MM.1S (cell line): ENCODE measurements at regions not wholly inside any gene's neighbourhood (a gene's known extent, or its start where the extent isn't known, plus 50 kb on each side); places are given as distances from the start of the nearest gene placed in this dataset.

ENCODE experiments used
- DNase-seq: peaks from one replicate; pipeline ENCODE4 v3.0.0-alpha.2; 2015
- H2AFZ ChIP-seq: fragments of 300-600 bp; sonication (generic); 2 replicates; pipeline ENCODE4 v1.6.0; 2016; ENCODE audit warnings: antibody characterized with exemption, low read length
- H3F3A ChIP-seq: fragments of 300-600 bp; sonication (generic); 2 replicates; pipeline ENCODE4 v1.6.1; 2016; ENCODE audit warnings: mild to moderate bottlenecking, antibody characterized with exemption, low read length, moderate library complexity, mixed read lengths; ENCODE audit not compliant: insufficient read depth
- H3K27ac ChIP-seq: fragments of 300-600 bp; sonication (generic); 2 replicates; pipeline ENCODE4 v1.5.1; 2016; ENCODE audit warnings: mild to moderate bottlenecking, low read length
- H3K27me3 ChIP-seq: fragments of 300-600 bp; sonication (generic); replicated peaks from 2 replicates; pipeline ENCODE4 v1.6.0; 2016; ENCODE audit warnings: low read length; ENCODE audit not compliant: insufficient read depth
- H3K36me3 ChIP-seq: fragments of 300-600 bp; sonication (generic); replicated peaks from 2 replicates; pipeline ENCODE4 v1.6.1; 2016; ENCODE audit warnings: mild to moderate bottlenecking, low read length, mixed read lengths; ENCODE audit not compliant: insufficient read depth
- H3K4me1 ChIP-seq: fragments of 300-600 bp; sonication (generic); 2 replicates; pipeline ENCODE4 v1.6.1; 2016; ENCODE audit warnings: low read length, mixed read lengths
- H3K4me2 ChIP-seq: fragments of 300-600 bp; sonication (generic); 2 replicates; pipeline ENCODE4 v1.6.0; 2016; ENCODE audit warnings: low read depth, low read length
- H3K4me3 ChIP-seq: fragments of 300-600 bp; sonication (generic); 2 replicates; pipeline ENCODE4 v1.5.1; 2016; ENCODE audit warnings: low read length, mixed read lengths
- H3K79me2 ChIP-seq: fragments of 300-600 bp; sonication (generic); 2 replicates; pipeline ENCODE4 v1.6.1; 2016; ENCODE audit warnings: mixed run types, low read length, mixed read lengths
- H3K9ac ChIP-seq: fragments of 300-600 bp; sonication (generic); 2 replicates; pipeline ENCODE4 v1.6.1; 2016; ENCODE audit warnings: low read length, mixed read lengths
- H3K9me2 ChIP-seq: fragments of 300-600 bp; sonication (generic); replicated peaks from 2 replicates; pipeline ENCODE4 v1.6.1; 2016; ENCODE audit warnings: mild to moderate bottlenecking, low read length, mixed read lengths; ENCODE audit not compliant: insufficient read depth
- H3K9me3 ChIP-seq: fragments of 300-600 bp; sonication (generic); replicated peaks from 2 replicates; pipeline ENCODE4 v1.6.1; 2016; ENCODE audit warnings: mild to moderate bottlenecking, low read length, mixed read lengths; ENCODE audit not compliant: insufficient read depth
- H4K20me1 ChIP-seq: fragments of 300-600 bp; sonication (generic); 2 replicates; pipeline ENCODE4 v1.6.1; 2016; ENCODE audit warnings: mild to moderate bottlenecking, low read length, moderate library complexity, mixed read lengths; ENCODE audit not compliant: insufficient read depth
- EZH2 ChIP-seq: fragments of 300-600 bp; sonication (generic); optimal IDR thresholded peaks from 2 replicates; pipeline ENCODE3; 2017; ENCODE audit warnings: low read depth, mild to moderate bottlenecking, antibody characterized with exemption, low read length, mixed read lengths
- EZH2phosphoT487 ChIP-seq: fragments of 300-600 bp; sonication (generic); IDR thresholded peaks from 2 replicates; pipeline ENCODE4 v1.6.1; 2018; ENCODE audit warnings: antibody characterized with exemption, low read length
- TF ChIP-seq, protein P1 (sequence below): fragments of 300-600 bp; sonication (generic); IDR thresholded peaks from 2 replicates; pipeline ENCODE4 v1.5.1; 2016; ENCODE audit warnings: antibody characterized with exemption, low read length, mixed read lengths

GRCh38 chr11:112637876-112638275, 323.3 kb upstream of the NCAM1 start:
- no peak overlapping the region for H3K4me3 ChIP-seq
- H3K27me3 ChIP-seq: no peaks in the 10 kb centered on the region
- H3F3A ChIP-seq: no peaks in the 10 kb centered on the region
- no peak for DNase-seq
- H3K9me3 ChIP-seq: no peaks in the 10 kb centered on the region
- H3K27ac ChIP-seq: no peak overlapping the region
- no peak overlapping the region for H3K4me2 ChIP-seq
- no peaks in the 10 kb centered on the region for H3K9me2 ChIP-seq
- TF ChIP-seq EZH2phosphoT487 (no peak), EZH2 (no peak)
- TF ChIP-seq, protein P1, sequence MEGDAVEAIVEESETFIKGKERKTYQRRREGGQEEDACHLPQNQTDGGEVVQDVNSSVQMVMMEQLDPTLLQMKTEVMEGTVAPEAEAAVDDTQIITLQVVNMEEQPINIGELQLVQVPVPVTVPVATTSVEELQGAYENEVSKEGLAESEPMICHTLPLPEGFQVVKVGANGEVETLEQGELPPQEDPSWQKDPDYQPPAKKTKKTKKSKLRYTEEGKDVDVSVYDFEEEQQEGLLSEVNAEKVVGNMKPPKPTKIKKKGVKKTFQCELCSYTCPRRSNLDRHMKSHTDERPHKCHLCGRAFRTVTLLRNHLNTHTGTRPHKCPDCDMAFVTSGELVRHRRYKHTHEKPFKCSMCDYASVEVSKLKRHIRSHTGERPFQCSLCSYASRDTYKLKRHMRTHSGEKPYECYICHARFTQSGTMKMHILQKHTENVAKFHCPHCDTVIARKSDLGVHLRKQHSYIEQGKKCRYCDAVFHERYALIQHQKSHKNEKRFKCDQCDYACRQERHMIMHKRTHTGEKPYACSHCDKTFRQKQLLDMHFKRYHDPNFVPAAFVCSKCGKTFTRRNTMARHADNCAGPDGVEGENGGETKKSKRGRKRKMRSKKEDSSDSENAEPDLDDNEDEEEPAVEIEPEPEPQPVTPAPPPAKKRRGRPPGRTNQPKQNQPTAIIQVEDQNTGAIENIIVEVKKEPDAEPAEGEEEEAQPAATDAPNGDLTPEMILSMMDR: no peak
- H3K9ac ChIP-seq: no peak overlapping the region
- no peaks in the 10 kb centered on the region for H3K36me3 ChIP-seq
- H3K4me1 ChIP-seq: no peaks in the 10 kb centered on the region
- H4K20me1 ChIP-seq: no peaks in the 10 kb centered on the region
- H3K79me2 ChIP-seq: no peaks in the 10 kb centered on the region
- no peak overlapping the region for H2AFZ ChIP-seq

DNA sequence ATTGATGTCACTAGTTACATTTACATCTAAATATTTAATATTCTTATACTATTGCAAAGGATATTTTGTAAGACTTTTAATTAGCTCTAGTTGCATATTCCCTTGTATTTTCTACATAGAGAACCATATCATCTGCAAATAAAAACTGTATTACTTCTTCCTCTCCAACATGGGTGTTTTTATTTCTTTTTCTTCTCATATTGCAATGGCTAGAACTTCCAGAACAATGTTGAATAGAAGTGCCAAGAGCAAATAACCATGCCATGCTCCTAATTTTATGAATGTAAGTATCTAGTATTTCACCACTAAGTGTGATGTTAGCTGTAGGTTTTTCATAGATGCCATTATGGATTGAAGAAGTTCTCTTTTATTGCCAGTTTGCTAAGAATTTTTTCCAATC, 321.8 kb upstream of the NCAM1 start:
- no peak for TF ChIP-seq EZH2
- TF ChIP-seq, protein P1: no peak
- TF ChIP-seq EZH2phosphoT487: no peak
- Histone ChIP-seq H3K36me3 (no peaks in the 10 kb centered on the region), H3K4me1 (peaks cover 2% of the 10 kb centered on the region; the same call in 1 of the 2 replicates), H3K9me2 (no peaks in the 10 kb centered on the region), H3K79me2 (no peaks in the 10 kb centered on the region), H3K4me2 (no peak overlapping the region), H3K27me3 (no peaks in the 10 kb centered on the region), H3K9ac (no peak overlapping the region), H4K20me1 (no peaks in the 10 kb centered on the region), H3K4me3 (no peak overlapping the region), H3F3A (no peaks in the 10 kb centered on the region), H3K9me3 (no peaks in the 10 kb centered on the region), H3K27ac (no peak overlapping the region), H2AFZ (no peak overlapping the region)
- no peak for DNase-seq

DNA sequence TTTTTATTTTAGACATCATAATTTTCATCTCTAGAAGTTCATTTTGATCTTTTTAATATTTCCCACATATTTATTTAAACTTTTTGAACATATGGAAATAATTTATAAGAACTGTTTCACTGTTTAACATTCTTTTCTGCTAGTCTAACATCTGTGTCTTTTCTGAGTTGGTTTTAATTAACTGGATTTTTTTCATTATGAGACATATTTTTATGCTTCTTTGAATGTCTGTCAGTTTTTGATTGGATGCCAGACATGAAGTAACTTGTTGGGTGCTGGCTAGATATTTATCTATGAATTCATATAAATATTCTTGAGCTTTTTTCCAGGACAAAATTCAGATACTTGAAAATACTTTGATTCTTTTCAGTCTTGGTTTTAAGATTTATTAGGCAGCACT, 317.8 kb upstream of the NCAM1 start:
- TF ChIP-seq EZH2phosphoT487: no peak
- TF ChIP-seq, protein P1: no peak
- no peak for TF ChIP-seq EZH2
- Histone ChIP-seq H3K27ac (no peak overlapping the region), H4K20me1 (no peaks in the 10 kb centered on the region), H3K27me3 (no peaks in the 10 kb centered on the region), H2AFZ (no peak overlapping the region), H3K4me2 (no peak overlapping the region), H3K4me3 (no peak overlapping the region), H3K4me1 (peaks cover 6% of the 10 kb centered on the region; the same call in 1 of the 2 replicates), H3K9ac (no peak overlapping the region), H3K9me2 (no peaks in the 10 kb centered on the region), H3K9me3 (no peaks in the 10 kb centered on the region), H3F3A (no peaks in the 10 kb centered on the region), H3K79me2 (no peaks in the 10 kb centered on the region), H3K36me3 (no peaks in the 10 kb centered on the region)
- DNase-seq: no peak
